Keratinocyte (primary cell): ENCODE measurements at regions not wholly inside any gene's neighbourhood (a gene's known extent, or its start where the extent isn't known, plus 50 kb on each side); places are given as distances from the start of the nearest gene placed in this dataset.

Experiments
- DNase-seq: peaks from one replicate; pipeline ENCODE4 v3.0.0-alpha.2; 2011; ENCODE audit warnings: low read depth, missing footprints, low spot score
- FAIRE-seq: peaks from 2 replicates; lab custom pipeline; 2011; peaks lifted over from hg19 to GRCh38; lab: Jason Lieb, UNC
- H2AFZ ChIP-seq: 2 replicates; pipeline ENCODE4 v1.6.0; 2012; ENCODE audit warnings: low read length, control low read depth, inconsistent platforms; ENCODE audit not compliant: control insufficient read depth
- H3K27ac ChIP-seq: 2 replicates; pipeline ENCODE4 v1.5.1; 2011; ENCODE audit warnings: low read length; ENCODE audit not compliant: control insufficient read depth, insufficient read depth
- H3K27me3 ChIP-seq: 3 replicates; pipeline ENCODE4 v1.6.0; 2011; ENCODE audit warnings: low read length; ENCODE audit not compliant: control insufficient read depth, insufficient read depth; ENCODE audit errors: extremely low read depth
- H3K36me3 ChIP-seq, 2 experiments: 2 replicates in 1 of 2; 3 replicates in 1 of 2; pipeline ENCODE4 v1.5.1; 2011; ENCODE audit warnings: low read length in 2 of 2, mild to moderate bottlenecking in 1 of 2; ENCODE audit not compliant: control insufficient read depth in 2 of 2, insufficient read depth in 2 of 2; ENCODE audit errors: extremely low read depth in 1 of 2
- H3K4me1 ChIP-seq: 3 replicates; pipeline ENCODE4 v1.5.1; 2011; ENCODE audit warnings: low read length; ENCODE audit not compliant: control insufficient read depth, insufficient read depth; ENCODE audit errors: extremely low read depth
- H3K4me2 ChIP-seq: 3 replicates; pipeline ENCODE4 v1.6.0; 2011; ENCODE audit warnings: low read depth, low read length; ENCODE audit not compliant: control insufficient read depth, insufficient read depth; ENCODE audit errors: extremely low read depth
- H3K4me3 ChIP-seq, 3 experiments: fragments of 200-600 bp in 1 of 3; sonication (generic) in 1 of 3; 2 replicates in 2 of 3; 3 replicates in 1 of 3; pipeline ENCODE4 v1.5.1; 2011 to 2016; ENCODE audit warnings: low read length in 3 of 3, mild to moderate bottlenecking in 3 of 3, control low read depth in 2 of 3, inconsistent platforms in 1 of 3, low read depth in 1 of 3, mixed read lengths in 1 of 3, mixed run types in 1 of 3, moderate library complexity in 1 of 3; ENCODE audit not compliant: control insufficient read depth in 2 of 3, insufficient read depth in 2 of 3; ENCODE audit errors: extremely low read depth in 1 of 3
- H3K79me2 ChIP-seq: 2 replicates; pipeline ENCODE4 v1.6.0; 2012; ENCODE audit warnings: low read length; ENCODE audit not compliant: control insufficient read depth, insufficient read depth
- H3K9ac ChIP-seq: 3 replicates; pipeline ENCODE4 v1.6.0; 2011; ENCODE audit warnings: low read length; ENCODE audit not compliant: control insufficient read depth, insufficient read depth; ENCODE audit errors: extremely low read depth
- H3K9me1 ChIP-seq: 3 replicates; pipeline ENCODE4 v1.6.0; 2011; ENCODE audit warnings: low read length; ENCODE audit not compliant: control insufficient read depth, insufficient read depth; ENCODE audit errors: extremely low read depth
- H3K9me3 ChIP-seq: 2 replicates; pipeline ENCODE4 v1.5.1; 2012; ENCODE audit warnings: low read depth, low read length; ENCODE audit not compliant: control insufficient read depth
- H4K20me1 ChIP-seq: 3 replicates; pipeline ENCODE4 v1.6.0; 2011; ENCODE audit warnings: low read length; ENCODE audit not compliant: control insufficient read depth, insufficient read depth; ENCODE audit errors: extremely low read depth
- EZH2 ChIP-seq: IDR thresholded peaks from one replicate; pipeline ENCODE4 v1.6.1; 2012; ENCODE audit warnings: inconsistent platforms, mild to moderate bottlenecking, low read length, moderate library complexity
- dilution Hi-C: fragments of 300-500 bp; cut with MboI; formaldehyde crosslinking; loops from one replicate; pipeline ENCODE4 v1.7.0; 2020; ENCODE audit warnings: low sequenced_read_pairs; ENCODE audit not compliant: extremely low pct_ligation_motif_present
- TF ChIP-seq, protein P1 (sequence below), 3 experiments: IDR thresholded peaks in 1 of 3; conservative IDR thresholded peaks in 1 of 3; optimal IDR thresholded peaks in 1 of 3; 2 replicates in 2 of 3; 3 replicates in 1 of 3; pipeline versions ENCODE3 to v1.5.1; 2011; ENCODE audit warnings: low read length in 3 of 3, mild to moderate bottlenecking in 3 of 3, moderate library complexity in 2 of 3, control low read depth in 1 of 3, inconsistent platforms in 1 of 3; ENCODE audit not compliant: insufficient read depth in 2 of 3; ENCODE audit errors: extremely low read depth in 1 of 3

DNA sequence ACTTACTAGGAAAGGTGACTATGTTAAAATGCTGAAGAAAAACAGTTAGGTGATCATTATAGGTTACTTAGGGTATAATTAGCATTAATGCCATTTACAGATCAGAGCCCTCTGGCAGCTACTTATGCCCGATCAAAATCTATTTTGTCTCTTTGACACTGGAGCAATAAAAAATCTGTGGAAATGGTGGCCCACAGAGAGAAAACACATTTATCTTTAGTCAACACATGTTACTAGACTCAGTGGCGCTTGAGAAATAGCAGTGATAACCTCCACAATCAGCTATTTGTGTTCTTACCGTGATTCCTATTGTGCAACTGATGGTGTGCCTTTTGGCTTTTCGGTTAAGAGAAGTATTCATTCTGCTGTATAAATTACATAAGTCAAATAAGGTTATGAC, 1519.6 kb downstream of the PCDH9 start:
- Histone ChIP-seq H3K79me2 (no peaks in the 10 kb centered on the region), H3K27me3 (no peaks in the 10 kb centered on the region), H4K20me1 (no peaks in the 10 kb centered on the region), H3K4me2 (no peak overlapping the region), H3K9me1 (no peaks in the 10 kb centered on the region), H3K9ac (no peak overlapping the region), H2AFZ (no peak overlapping the region), H3K4me3 (no peak overlapping the region), H3K36me3 (no peaks in the 10 kb centered on the region), H3K27ac (no peak overlapping the region), H3K9me3 (no peaks in the 10 kb centered on the region), H3K4me1 (no peaks in the 10 kb centered on the region)
- dilution Hi-C loops = no loop called here
- FAIRE-seq (no peak), DNase-seq (no peak)
- TF ChIP-seq EZH2 = no peak
- TF ChIP-seq, protein P1, sequence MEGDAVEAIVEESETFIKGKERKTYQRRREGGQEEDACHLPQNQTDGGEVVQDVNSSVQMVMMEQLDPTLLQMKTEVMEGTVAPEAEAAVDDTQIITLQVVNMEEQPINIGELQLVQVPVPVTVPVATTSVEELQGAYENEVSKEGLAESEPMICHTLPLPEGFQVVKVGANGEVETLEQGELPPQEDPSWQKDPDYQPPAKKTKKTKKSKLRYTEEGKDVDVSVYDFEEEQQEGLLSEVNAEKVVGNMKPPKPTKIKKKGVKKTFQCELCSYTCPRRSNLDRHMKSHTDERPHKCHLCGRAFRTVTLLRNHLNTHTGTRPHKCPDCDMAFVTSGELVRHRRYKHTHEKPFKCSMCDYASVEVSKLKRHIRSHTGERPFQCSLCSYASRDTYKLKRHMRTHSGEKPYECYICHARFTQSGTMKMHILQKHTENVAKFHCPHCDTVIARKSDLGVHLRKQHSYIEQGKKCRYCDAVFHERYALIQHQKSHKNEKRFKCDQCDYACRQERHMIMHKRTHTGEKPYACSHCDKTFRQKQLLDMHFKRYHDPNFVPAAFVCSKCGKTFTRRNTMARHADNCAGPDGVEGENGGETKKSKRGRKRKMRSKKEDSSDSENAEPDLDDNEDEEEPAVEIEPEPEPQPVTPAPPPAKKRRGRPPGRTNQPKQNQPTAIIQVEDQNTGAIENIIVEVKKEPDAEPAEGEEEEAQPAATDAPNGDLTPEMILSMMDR (optimal IDR thresholded peaks at IDR 0.05 in 1 of 3, IDR thresholded peaks at IDR 0.05 in 1 of 3, conservative IDR thresholded peaks at IDR 0.05 in 1 of 3; ENCODE audit: extremely low read depth in 1 of 3, insufficient read depth in 2 of 3, low read length in 3 of 3) = no peak

DNA sequence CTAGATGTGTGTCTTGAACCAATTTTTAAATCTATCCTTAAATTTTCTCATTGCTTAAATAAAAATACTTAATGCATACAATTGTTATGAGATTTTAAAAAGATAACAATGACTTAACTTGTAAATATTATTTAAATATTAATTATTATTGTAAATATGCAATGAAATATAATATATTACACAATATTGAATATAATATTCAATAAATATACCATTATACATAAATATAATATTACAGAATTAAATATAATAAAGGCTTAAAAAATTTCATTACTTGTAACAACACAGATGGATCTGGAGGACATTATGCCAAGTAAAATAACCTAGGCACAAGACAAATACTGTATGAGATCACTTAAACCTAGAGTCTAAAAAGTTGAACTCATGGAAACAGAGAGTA, 1532.3 kb downstream of the PCDH9 start:
- H4K20me1 ChIP-seq = no peaks in the 10 kb centered on the region
- H3K27ac ChIP-seq = no peak overlapping the region
- no peaks in the 10 kb centered on the region for H3K27me3 ChIP-seq
- H3K79me2 ChIP-seq = no peaks in the 10 kb centered on the region
- H3K4me2 ChIP-seq = no peak overlapping the region
- H2AFZ ChIP-seq = no peak overlapping the region
- H3K9ac ChIP-seq = no peak overlapping the region
- FAIRE-seq (no peak), DNase-seq (no peak)
- H3K36me3 ChIP-seq = no peaks in the 10 kb centered on the region
- dilution Hi-C loops = no loop called here
- TF ChIP-seq, protein P1 (optimal IDR thresholded peaks at IDR 0.05 in 1 of 3, IDR thresholded peaks at IDR 0.05 in 1 of 3, conservative IDR thresholded peaks at IDR 0.05 in 1 of 3; ENCODE audit: extremely low read depth in 1 of 3, insufficient read depth in 2 of 3, low read length in 3 of 3) = no peak
- no peak for TF ChIP-seq EZH2
- H3K4me3 ChIP-seq = no peak overlapping the region
- no peaks in the 10 kb centered on the region for H3K4me1 ChIP-seq
- H3K9me1 ChIP-seq = no peaks in the 10 kb centered on the region
- no peaks in the 10 kb centered on the region for H3K9me3 ChIP-seq
